HL-60 (cell line): ENCODE measurements at regions not wholly inside any gene's neighbourhood (a gene's known extent, or its start where the extent isn't known, plus 50 kb on each side); places are given as distances from the start of the nearest gene placed in this dataset.

Experiments
- DNase-seq, 2 experiments: peaks; one replicate each; pipeline ENCODE4 v3.0.0-alpha.2; 2010 to 2020; ENCODE audit warnings: low read depth in 1 of 2, low spot score in 1 of 2
- H3K27ac ChIP-seq: fragments of 250-450 bp; sonication (Bioruptor Pico); replicated peaks from 2 replicates; pipeline ENCODE4 v1.5.1; 2020; ENCODE audit warnings: mild to moderate bottlenecking, moderate library complexity
- H3K27me3 ChIP-seq: fragments of 250-450 bp; sonication (Bioruptor Pico); 2 replicates; pipeline ENCODE4 v1.5.1; 2021; ENCODE audit warnings: mild to moderate bottlenecking, moderate library complexity; ENCODE audit not compliant: insufficient read depth, poor library complexity, severe bottlenecking
- H3K4me3 ChIP-seq: replicated peaks from 2 replicates; pipeline ENCODE4 v1.5.1; 2011; ENCODE audit warnings: mild to moderate bottlenecking, control low read depth, low read length; ENCODE audit not compliant: insufficient read depth
- GABPA ChIP-seq: IDR thresholded peaks from 2 replicates; pipeline ENCODE4 v1.6.1; 2012; ENCODE audit warnings: low read depth
- POLR2AphosphoS5 ChIP-seq: IDR thresholded peaks from 2 replicates; pipeline ENCODE4 v1.6.1; 2012; ENCODE audit warnings: low read depth
- SPI1 ChIP-seq: IDR thresholded peaks from 2 replicates; pipeline ENCODE4 v1.6.1; 2012; ENCODE audit warnings: low read depth, mild to moderate bottlenecking, borderline replicate concordance
- TF ChIP-seq, protein P1 (sequence below): IDR thresholded peaks from 2 replicates; pipeline ENCODE4 v1.6.1; 2012; ENCODE audit warnings: low read depth; ENCODE audit not compliant: insufficient replicate concordance
- TF ChIP-seq, protein P2 (sequence below): IDR thresholded peaks from one replicate; pipeline ENCODE4 v1.5.1; 2011; ENCODE audit warnings: low read length, control low read depth, inconsistent platforms; ENCODE audit not compliant: insufficient read depth

DNA sequence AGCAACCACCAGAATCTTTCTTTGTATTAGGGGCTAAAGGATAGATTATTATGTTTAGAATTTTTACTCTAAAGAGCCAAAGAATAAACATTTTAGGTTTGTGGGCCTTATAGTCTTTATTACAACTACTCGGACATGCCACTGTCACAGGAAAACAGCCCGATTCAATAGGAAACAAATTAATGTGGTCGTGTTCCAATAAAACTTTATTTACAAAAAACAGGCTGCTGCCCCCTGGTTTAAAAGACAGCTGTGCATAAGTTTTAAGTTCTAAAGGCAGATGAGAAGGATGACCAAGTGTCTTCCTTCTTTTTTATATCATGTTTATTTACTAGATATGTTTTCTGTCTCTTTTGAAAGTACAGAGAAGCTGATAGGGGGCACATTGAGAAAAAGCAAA lies 166.5 kb downstream of the HS3ST3A1 start:
- Histone ChIP-seq H3K27ac (no peak overlapping the region), H3K4me3 (no peak overlapping the region), H3K27me3 (no peaks in the 10 kb centered on the region)
- TF ChIP-seq, protein P1, sequence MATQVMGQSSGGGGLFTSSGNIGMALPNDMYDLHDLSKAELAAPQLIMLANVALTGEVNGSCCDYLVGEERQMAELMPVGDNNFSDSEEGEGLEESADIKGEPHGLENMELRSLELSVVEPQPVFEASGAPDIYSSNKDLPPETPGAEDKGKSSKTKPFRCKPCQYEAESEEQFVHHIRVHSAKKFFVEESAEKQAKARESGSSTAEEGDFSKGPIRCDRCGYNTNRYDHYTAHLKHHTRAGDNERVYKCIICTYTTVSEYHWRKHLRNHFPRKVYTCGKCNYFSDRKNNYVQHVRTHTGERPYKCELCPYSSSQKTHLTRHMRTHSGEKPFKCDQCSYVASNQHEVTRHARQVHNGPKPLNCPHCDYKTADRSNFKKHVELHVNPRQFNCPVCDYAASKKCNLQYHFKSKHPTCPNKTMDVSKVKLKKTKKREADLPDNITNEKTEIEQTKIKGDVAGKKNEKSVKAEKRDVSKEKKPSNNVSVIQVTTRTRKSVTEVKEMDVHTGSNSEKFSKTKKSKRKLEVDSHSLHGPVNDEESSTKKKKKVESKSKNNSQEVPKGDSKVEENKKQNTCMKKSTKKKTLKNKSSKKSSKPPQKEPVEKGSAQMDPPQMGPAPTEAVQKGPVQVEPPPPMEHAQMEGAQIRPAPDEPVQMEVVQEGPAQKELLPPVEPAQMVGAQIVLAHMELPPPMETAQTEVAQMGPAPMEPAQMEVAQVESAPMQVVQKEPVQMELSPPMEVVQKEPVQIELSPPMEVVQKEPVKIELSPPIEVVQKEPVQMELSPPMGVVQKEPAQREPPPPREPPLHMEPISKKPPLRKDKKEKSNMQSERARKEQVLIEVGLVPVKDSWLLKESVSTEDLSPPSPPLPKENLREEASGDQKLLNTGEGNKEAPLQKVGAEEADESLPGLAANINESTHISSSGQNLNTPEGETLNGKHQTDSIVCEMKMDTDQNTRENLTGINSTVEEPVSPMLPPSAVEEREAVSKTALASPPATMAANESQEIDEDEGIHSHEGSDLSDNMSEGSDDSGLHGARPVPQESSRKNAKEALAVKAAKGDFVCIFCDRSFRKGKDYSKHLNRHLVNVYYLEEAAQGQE = no peak
- TF ChIP-seq, protein P2, sequence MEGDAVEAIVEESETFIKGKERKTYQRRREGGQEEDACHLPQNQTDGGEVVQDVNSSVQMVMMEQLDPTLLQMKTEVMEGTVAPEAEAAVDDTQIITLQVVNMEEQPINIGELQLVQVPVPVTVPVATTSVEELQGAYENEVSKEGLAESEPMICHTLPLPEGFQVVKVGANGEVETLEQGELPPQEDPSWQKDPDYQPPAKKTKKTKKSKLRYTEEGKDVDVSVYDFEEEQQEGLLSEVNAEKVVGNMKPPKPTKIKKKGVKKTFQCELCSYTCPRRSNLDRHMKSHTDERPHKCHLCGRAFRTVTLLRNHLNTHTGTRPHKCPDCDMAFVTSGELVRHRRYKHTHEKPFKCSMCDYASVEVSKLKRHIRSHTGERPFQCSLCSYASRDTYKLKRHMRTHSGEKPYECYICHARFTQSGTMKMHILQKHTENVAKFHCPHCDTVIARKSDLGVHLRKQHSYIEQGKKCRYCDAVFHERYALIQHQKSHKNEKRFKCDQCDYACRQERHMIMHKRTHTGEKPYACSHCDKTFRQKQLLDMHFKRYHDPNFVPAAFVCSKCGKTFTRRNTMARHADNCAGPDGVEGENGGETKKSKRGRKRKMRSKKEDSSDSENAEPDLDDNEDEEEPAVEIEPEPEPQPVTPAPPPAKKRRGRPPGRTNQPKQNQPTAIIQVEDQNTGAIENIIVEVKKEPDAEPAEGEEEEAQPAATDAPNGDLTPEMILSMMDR = no peak
- TF ChIP-seq SPI1 (no peak), GABPA (no peak), POLR2AphosphoS5 (no peak)
- DNase-seq = no peak

DNA sequence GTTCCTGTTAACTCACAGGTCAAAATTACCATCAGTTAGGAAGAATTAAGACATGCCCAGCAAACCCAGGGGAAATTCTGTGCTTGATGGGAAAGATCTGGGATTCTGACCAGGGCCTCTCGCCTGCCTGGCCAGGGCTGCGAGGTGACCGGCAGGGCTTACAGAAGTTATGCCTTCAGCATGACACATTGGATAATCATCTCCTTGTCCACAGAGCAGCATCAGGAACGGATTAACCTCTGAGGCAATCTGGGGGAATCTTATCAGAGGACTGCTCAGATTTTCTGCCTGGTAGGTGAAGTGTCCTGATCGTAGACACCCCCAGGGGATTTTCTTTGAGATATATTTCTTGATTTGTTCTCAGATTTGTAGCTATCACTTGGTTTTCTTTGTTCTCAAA lies 172.5 kb downstream of the HS3ST3A1 start:
- no peak overlapping the region for H3K27ac ChIP-seq
- no peak for DNase-seq
- no peaks in the 10 kb centered on the region for H3K27me3 ChIP-seq
- TF ChIP-seq, protein P1 = no peak
- no peak for TF ChIP-seq POLR2AphosphoS5
- TF ChIP-seq GABPA = no peak
- TF ChIP-seq, protein P2 = no peak
- TF ChIP-seq SPI1 = no peak
- H3K4me3 ChIP-seq = no peak overlapping the region

DNA sequence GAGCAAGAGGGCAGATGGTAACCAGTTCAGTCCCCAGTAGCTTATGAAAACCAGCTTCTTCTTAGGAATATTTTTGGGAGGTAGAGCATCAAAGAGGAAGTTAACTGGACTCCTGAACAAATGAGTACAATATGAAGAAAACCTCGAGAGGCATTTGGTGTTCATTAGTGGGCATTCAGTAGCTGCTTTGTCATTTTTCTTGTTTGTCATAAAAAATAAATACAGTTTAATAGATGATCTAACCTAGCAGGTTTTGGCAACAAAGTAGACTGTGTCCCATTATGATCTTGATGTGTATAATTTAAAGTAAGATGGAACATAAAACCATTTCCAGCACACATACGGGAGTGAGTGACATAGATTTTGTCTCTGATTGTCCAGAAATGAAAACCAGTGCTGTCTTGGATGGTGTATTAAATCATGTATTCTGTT lies 173.1 kb downstream of the HS3ST3A1 start:
- H3K4me3 ChIP-seq = no peak overlapping the region
- TF ChIP-seq GABPA (no peak), SPI1 (no peak), POLR2AphosphoS5 (no peak)
- TF ChIP-seq, protein P2 = no peak
- TF ChIP-seq, protein P1 = no peak
- DNase-seq = no peak
- no peaks in the 10 kb centered on the region for H3K27me3 ChIP-seq
- no peak overlapping the region for H3K27ac ChIP-seq
